Chondrocyte (in vitro differentiated cells): ENCODE measurements at regions not wholly inside any gene's neighbourhood (a gene's known extent, or its start where the extent isn't known, plus 50 kb on each side); places are given as distances from the start of the nearest gene placed in this dataset.

Experiments
- DNase-seq: peaks from one replicate; pipeline ENCODE4 v3.0.0; 2021; ENCODE audit warnings: mixed read lengths, low spot score
- H3K27ac Mint-ChIP-seq: one replicate; pipeline ENCODE4 v1.8.0; 2021; ENCODE audit warnings: mild to moderate bottlenecking, moderate library complexity, mixed read lengths; ENCODE audit not compliant: unreplicated experiment
- H3K27me3 Mint-ChIP-seq: 2 replicates; pipeline ENCODE4 v1.8.0; 2021; ENCODE audit warnings: low read depth, mixed read lengths
- H3K36me3 Mint-ChIP-seq: 2 replicates; pipeline ENCODE4 v1.8.0; 2021; ENCODE audit warnings: low read depth, mixed read lengths
- H3K4me1 Mint-ChIP-seq: 2 replicates; pipeline ENCODE4 v1.8.0; 2021; ENCODE audit warnings: low read depth, mild to moderate bottlenecking, mixed read lengths
- H3K4me3 Mint-ChIP-seq: one replicate; pipeline ENCODE4 v1.8.0; 2021; ENCODE audit warnings: mild to moderate bottlenecking, moderate library complexity, mixed read lengths; ENCODE audit not compliant: unreplicated experiment
- H3K9me3 Mint-ChIP-seq: 2 replicates; pipeline ENCODE4 v1.8.0; 2021; ENCODE audit warnings: low read depth, mixed read lengths
- TF ChIP-seq, protein P1 (sequence below): fragments of 200-600 bp; sonication (generic); IDR thresholded peaks from 2 replicates; pipeline ENCODE4 v1.5.0; 2021; ENCODE audit warnings: antibody characterized with exemption, mild to moderate bottlenecking, moderate library complexity

DNA sequence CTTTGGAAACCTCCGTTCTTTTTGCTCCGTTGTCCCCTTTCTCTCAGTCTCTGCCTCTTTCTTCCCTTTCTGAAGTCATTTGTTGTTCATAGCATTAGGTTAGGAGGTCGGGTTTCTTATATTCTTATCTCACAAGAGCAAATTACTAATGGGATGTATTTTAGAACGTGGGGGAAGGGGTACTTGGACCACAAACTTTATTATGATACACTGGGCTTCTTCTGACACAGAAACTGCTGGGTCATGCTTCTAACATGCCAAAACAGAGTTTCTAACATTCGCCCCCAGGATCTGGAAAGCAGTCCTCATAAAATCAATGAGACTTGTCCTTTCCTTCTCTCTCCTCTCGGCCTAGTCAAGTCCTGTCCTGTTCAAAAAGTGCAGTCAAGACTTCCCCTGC lies 334.4 kb downstream of the GADD45G start:
- H3K27ac Mint-ChIP-seq = no peak overlapping the region
- H3K27me3 Mint-ChIP-seq = peaks cover 13% of the 10 kb centered on the region
- no peaks in the 10 kb centered on the region for H3K36me3 Mint-ChIP-seq
- peaks cover 17% of the 10 kb centered on the region for H3K4me1 Mint-ChIP-seq
- H3K9me3 Mint-ChIP-seq = no peaks in the 10 kb centered on the region
- TF ChIP-seq, protein P1, sequence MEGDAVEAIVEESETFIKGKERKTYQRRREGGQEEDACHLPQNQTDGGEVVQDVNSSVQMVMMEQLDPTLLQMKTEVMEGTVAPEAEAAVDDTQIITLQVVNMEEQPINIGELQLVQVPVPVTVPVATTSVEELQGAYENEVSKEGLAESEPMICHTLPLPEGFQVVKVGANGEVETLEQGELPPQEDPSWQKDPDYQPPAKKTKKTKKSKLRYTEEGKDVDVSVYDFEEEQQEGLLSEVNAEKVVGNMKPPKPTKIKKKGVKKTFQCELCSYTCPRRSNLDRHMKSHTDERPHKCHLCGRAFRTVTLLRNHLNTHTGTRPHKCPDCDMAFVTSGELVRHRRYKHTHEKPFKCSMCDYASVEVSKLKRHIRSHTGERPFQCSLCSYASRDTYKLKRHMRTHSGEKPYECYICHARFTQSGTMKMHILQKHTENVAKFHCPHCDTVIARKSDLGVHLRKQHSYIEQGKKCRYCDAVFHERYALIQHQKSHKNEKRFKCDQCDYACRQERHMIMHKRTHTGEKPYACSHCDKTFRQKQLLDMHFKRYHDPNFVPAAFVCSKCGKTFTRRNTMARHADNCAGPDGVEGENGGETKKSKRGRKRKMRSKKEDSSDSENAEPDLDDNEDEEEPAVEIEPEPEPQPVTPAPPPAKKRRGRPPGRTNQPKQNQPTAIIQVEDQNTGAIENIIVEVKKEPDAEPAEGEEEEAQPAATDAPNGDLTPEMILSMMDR = no peak
- no peak for DNase-seq
- no peak overlapping the region for H3K4me3 Mint-ChIP-seq

DNA sequence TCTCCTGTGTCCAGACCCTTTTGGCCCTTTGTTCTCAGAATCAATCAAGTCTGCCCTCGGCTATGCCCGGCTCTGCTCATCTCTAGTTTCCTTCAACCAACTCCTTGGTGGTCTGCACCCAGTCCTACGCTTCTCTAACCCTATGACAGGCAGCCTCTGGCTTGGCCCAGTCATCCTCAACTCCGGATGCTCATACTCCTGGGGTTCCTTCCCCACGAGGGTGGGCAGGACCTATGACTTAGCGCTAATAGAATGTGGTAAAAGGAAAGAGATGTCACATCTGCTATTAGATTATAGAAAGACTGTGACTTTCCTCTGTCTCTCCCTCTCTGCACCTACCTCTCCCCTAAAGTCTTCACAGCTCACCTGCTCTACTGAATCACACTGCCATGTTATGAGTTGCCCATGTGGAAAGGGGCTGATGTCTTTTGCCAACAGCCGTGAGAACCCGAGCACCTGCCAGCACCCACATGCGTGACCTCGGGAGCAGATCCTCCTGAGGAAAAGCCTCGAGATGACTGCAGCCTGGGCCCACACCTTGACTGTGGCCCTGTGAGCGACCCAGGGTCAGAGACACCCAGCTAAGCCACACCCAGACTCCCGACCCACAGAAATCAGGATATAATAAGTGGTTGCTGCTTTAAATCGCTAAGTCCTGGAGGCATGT lies 334.9 kb downstream of the GADD45G start:
- no peak for DNase-seq
- Mint-ChIP-seq H3K27ac (no peak overlapping the region), H3K4me1 (peaks cover 17% of the 10 kb centered on the region), H3K36me3 (no peaks in the 10 kb centered on the region), H3K27me3 (peaks cover 13% of the 10 kb centered on the region), H3K4me3 (no peak overlapping the region), H3K9me3 (no peaks in the 10 kb centered on the region)
- TF ChIP-seq, protein P1 = no peak

DNA sequence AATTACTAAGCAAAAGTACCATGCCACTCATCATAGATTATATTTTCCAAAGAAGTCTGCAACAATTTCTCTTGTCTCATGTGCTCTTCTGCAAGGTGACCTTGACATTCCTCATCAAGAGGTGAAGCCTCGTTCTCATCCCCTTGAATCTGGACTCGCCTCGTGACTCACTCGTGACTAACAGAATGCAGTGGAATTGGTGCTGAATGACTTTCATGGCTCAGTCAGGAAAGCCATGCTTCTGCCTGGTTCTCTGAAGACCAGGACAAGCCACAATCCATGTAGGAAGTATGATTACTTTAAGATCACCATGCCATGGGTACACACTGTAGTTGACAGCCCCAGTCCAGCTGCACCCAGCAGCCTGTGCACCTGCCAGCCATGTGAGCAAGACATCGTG lies 335.8 kb downstream of the GADD45G start:
- Mint-ChIP-seq H3K9me3 (no peaks in the 10 kb centered on the region), H3K4me3 (no peak overlapping the region), H3K4me1 (peaks cover 17% of the 10 kb centered on the region), H3K36me3 (no peaks in the 10 kb centered on the region), H3K27me3 (peaks cover 15% of the 10 kb centered on the region), H3K27ac (no peak overlapping the region)
- DNase-seq = no peak
- TF ChIP-seq, protein P1 = no peak

DNA sequence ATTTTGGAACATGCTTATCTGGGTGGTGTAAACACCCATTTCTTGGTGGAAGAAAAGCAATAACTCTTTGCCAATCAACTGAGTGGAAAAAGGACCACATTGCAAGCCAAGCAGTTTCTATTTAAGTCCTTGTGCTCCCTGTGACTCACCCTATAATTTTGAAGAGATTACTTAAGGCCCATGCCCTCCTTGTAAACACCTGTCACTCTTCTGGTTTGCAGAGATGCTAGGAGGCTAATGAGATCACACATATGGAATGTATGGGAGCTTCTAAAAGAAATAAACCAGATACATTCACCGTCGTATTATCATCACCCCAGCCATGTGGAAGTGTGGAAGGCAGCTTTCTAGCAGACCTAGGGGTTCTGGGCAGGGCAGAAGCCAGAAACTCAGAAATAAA lies 337.1 kb downstream of the GADD45G start:
- TF ChIP-seq, protein P1 = no peak
- Mint-ChIP-seq H3K27ac (peak overlapping the region; percentile 20), H3K36me3 (no peaks in the 10 kb centered on the region), H3K4me1 (peaks cover 17% of the 10 kb centered on the region), H3K4me3 (no peak overlapping the region), H3K27me3 (peaks cover 20% of the 10 kb centered on the region), H3K9me3 (no peaks in the 10 kb centered on the region)
- DNase-seq = no peak

DNA sequence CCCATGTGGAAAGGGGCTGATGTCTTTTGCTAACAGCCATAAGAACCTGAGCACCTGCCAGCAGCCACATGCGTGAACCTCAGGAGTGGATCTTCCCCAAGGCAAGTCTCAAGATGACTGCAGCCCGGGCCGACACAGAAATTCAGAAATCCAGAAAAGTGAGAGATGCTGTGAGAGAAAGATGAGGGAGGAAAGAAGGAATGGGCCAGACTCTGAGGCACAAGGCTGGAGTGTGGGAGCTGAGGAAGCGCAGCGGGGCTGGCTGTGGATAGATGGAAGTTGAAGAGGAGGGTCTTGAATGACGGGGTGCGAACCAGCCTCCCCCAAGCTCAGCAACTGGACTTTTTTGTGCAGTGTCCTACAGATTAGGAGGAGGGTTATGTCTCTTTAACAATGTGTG lies 337.8 kb downstream of the GADD45G start:
- H3K9me3 Mint-ChIP-seq = no peaks in the 10 kb centered on the region
- no peak for DNase-seq
- no peak overlapping the region for H3K27ac Mint-ChIP-seq
- no peaks in the 10 kb centered on the region for H3K36me3 Mint-ChIP-seq
- TF ChIP-seq, protein P1 = no peak
- H3K27me3 Mint-ChIP-seq = peaks cover 19% of the 10 kb centered on the region
- H3K4me1 Mint-ChIP-seq = peaks cover 17% of the 10 kb centered on the region
- H3K4me3 Mint-ChIP-seq = no peak overlapping the region
